ENCODE measurements at regions not wholly inside any gene's neighbourhood (a gene's known extent, or its start where the extent isn't known, plus 50 kb on each side); places are given as distances from the start of the nearest gene placed in this dataset.

- no peaks in the 10 kb centered on the region for H3K36me3 ChIP-seq
- no peaks in the 10 kb centered on the region for H3K4me1 ChIP-seq
- H3K27ac ChIP-seq: no peak overlapping the region
- no peak for DNase-seq (ENCODE audit: low spot score)
- TF ChIP-seq CTCF (IDR thresholded peaks at IDR 0.05): no peak
- no peak overlapping the region for H3K4me3 ChIP-seq
- no peaks in the 10 kb centered on the region for H3K9me3 ChIP-seq
- H3K27me3 ChIP-seq: no peaks in the 10 kb centered on the region
Measured at GRCh38 chr1:104854529-104854928, 1104.8 kb downstream of the AMY1C start.

DNA sequence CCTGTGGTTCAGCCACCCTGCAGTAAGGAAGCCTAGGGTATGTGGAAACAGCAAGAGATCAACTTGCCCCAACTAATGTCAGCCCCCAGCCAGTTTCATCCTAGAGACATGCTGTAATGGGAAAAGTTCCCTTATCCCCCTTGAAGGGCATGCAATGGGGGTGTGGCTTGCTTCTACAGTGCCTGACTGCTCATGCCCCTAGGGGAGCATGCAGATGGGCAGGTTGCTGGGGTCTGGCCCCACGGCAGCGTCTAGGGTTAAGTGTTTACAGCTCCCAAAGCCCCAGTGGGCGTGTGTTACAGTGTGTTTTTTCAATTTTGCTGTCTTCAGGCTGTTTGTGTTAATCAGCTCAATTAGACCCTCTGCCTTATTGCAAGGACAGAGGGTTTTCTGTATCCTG is 1105.9 kb downstream of the AMY1C start:
- no peak for TF ChIP-seq CTCF (IDR thresholded peaks at IDR 0.05)
- Histone ChIP-seq H3K27ac (no peak overlapping the region), H3K4me1 (no peaks in the 10 kb centered on the region), H3K36me3 (no peaks in the 10 kb centered on the region), H3K9me3 (no peaks in the 10 kb centered on the region), H3K4me3 (no peak overlapping the region), H3K27me3 (no peaks in the 10 kb centered on the region)
- no peak for DNase-seq (ENCODE audit: low spot score)

DNA sequence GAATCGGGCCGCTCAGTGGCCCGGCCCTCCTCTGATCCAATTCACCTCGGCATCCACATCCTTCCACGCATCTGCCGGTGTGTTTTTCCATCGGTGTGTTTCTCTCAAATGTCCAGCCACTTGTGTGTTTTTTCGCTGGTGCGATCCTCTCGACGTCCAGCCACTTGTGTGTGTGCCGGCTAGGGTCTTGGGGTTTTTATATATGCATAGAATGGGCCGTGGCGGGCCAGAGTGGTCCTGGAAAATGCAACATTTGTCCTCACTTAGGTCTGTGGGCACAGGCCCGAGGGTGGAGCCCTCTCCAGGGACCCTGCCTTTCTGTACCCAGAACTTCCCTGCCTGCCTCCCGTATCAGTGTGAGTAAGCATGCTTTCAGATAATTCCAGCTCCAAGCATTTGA is 1106.4 kb downstream of the AMY1C start:
- no peak overlapping the region for H3K27ac ChIP-seq
- H3K9me3 ChIP-seq: no peaks in the 10 kb centered on the region
- TF ChIP-seq CTCF (IDR thresholded peaks at IDR 0.05): no peak
- no peaks in the 10 kb centered on the region for H3K36me3 ChIP-seq
- H3K4me1 ChIP-seq: no peaks in the 10 kb centered on the region
- H3K4me3 ChIP-seq: no peak overlapping the region
- DNase-seq (ENCODE audit: low spot score): no peak
- no peaks in the 10 kb centered on the region for H3K27me3 ChIP-seq

- Histone ChIP-seq H3K27me3 (no peaks in the 10 kb centered on the region), H3K36me3 (no peaks in the 10 kb centered on the region), H3K27ac (no peak overlapping the region), H3K9me3 (no peaks in the 10 kb centered on the region), H3K4me3 (no peak overlapping the region), H3K4me1 (no peaks in the 10 kb centered on the region)
- no peak for TF ChIP-seq CTCF (IDR thresholded peaks at IDR 0.05)
- DNase-seq (ENCODE audit: low spot score): no peak
Measured at GRCh38 chr1:104856518-104856917, 1106.8 kb downstream of the AMY1C start.

DNA sequence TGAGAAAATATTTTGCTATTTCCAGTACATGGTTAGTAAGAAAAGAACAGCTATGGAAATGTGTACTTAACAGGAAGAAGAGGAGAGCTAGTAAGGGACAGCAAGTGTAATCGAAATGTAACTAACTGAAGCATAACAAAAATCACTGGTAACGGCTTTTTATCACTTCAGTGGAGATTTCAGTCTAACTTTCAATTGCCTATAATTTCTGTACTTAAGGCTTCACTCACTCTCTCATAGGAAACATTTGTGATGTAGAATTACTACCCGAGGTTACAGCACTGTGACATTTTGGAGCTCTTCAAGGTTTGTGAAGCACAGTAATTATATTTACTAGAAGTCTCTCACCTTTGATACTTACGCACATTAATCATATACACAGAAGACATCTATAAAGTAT is 1119.1 kb downstream of the AMY1C start:
- Histone ChIP-seq H3K4me1 (no peaks in the 10 kb centered on the region), H3K4me3 (no peak overlapping the region), H3K27ac (no peak overlapping the region), H3K27me3 (no peaks in the 10 kb centered on the region), H3K36me3 (no peaks in the 10 kb centered on the region), H3K9me3 (no peaks in the 10 kb centered on the region)
- no peak for DNase-seq (ENCODE audit: low spot score)
- no peak for TF ChIP-seq CTCF (IDR thresholded peaks at IDR 0.05)

GRCh38 chr1:104874044-104874443 is 1124.3 kb downstream of the AMY1C start:
- no peaks in the 10 kb centered on the region for H3K9me3 ChIP-seq
- TF ChIP-seq CTCF (IDR thresholded peaks at IDR 0.05): no peak
- H3K36me3 ChIP-seq: no peaks in the 10 kb centered on the region
- H3K27me3 ChIP-seq: no peaks in the 10 kb centered on the region
- no peaks in the 10 kb centered on the region for H3K4me1 ChIP-seq
- no peak overlapping the region for H3K27ac ChIP-seq
- no peak overlapping the region for H3K4me3 ChIP-seq
- no peak for DNase-seq (ENCODE audit: low spot score)

Data from right atrium auricular region (tissue), 2 donors.